Left renal pelvis (tissue), 4 donors: ENCODE measurements at regions not wholly inside any gene's neighbourhood (a gene's known extent, or its start where the extent isn't known, plus 50 kb on each side); places are given as distances from the start of the nearest gene placed in this dataset.

Source experiments
- DNase-seq, 4 donors: peaks; one replicate each; pipeline ENCODE4 v3.0.0-alpha.2; 2013; ENCODE audit warnings: low read depth in 4 of 4, low spot score in 3 of 4

GRCh38 chr11:123305601-123306375 is 110.7 kb upstream of the CLMP start:
- no peak for DNase-seq

GRCh38 chr11:123304828-123305466 is 109.9 kb upstream of the CLMP start:
- DNase-seq: no peak

GRCh38 chr11:123303924-123304323 is 108.9 kb upstream of the CLMP start:
- no peak for DNase-seq

GRCh38 chr11:123302751-123303195 is 107.7 kb upstream of the CLMP start:
- DNase-seq: no peak

- DNase-seq: peak; percentile 48 to 61 (median 56)
Observed at GRCh38 chr11:123301696-123302400, 106.8 kb upstream of the CLMP start.

- peak in 1 of 4 donors; percentile 22 for DNase-seq
Observed at GRCh38 chr11:123301013-123301591, 106.1 kb upstream of the CLMP start.

- DNase-seq: no peak
Observed at GRCh38 chr11:123299721-123300120, 104.7 kb upstream of the CLMP start.

- DNase-seq: no peak
Observed at GRCh38 chr11:123298488-123299447, 103.7 kb upstream of the CLMP start.

- no peak for DNase-seq
Observed at GRCh38 chr11:123292647-123293046, 97.6 kb upstream of the CLMP start.

GRCh38 chr11:123291201-123291869 is 96.3 kb upstream of the CLMP start:
- no peak for DNase-seq

GRCh38 chr11:123286761-123287160 is 91.7 kb upstream of the CLMP start:
- no peak for DNase-seq

GRCh38 chr11:123286255-123286654 is 91.2 kb upstream of the CLMP start:
- no peak for DNase-seq

GRCh38 chr11:123284454-123284853 is 89.4 kb upstream of the CLMP start:
- DNase-seq: no peak

- DNase-seq: no peak
Observed at GRCh38 chr11:123282597-123282996, 87.5 kb upstream of the CLMP start.

- DNase-seq: no peak
Observed at GRCh38 chr11:123273616-123274015, 78.6 kb upstream of the CLMP start.

- no peak for DNase-seq
Observed at GRCh38 chr11:123272565-123272964, 77.5 kb upstream of the CLMP start.

- DNase-seq: no peak
Observed at GRCh38 chr11:123268156-123268555, 73.1 kb upstream of the CLMP start.

- no peak for DNase-seq
Observed at GRCh38 chr11:123265951-123266350, 70.9 kb upstream of the CLMP start.

GRCh38 chr11:123264431-123264780 is 69.4 kb upstream of the CLMP start:
- DNase-seq: no peak
